Hepatocyte (in vitro differentiated cells): ENCODE measurements at regions not wholly inside any gene's neighbourhood (a gene's known extent, or its start where the extent isn't known, plus 50 kb on each side); places are given as distances from the start of the nearest gene placed in this dataset.
"Not testable (repeated sequence)": the region's sequence is repeated elsewhere in the genome, so short reads cannot be mapped to it uniquely, and the experiment has no call there.

ENCODE experiments used
- DNase-seq: peaks from one replicate; pipeline ENCODE4 v3.0.0-alpha.2; 2016; ENCODE audit warnings: low spot score
- H2AFZ ChIP-seq: fragments of 200-600 bp; sonication (generic); 2 replicates; pipeline ENCODE4 v1.6.0; 2016; ENCODE audit warnings: antibody characterized with exemption, mild to moderate bottlenecking
- H3K27ac ChIP-seq: fragments of 200-600 bp; sonication (generic); 2 replicates; pipeline ENCODE4 v1.5.1; 2016; ENCODE audit warnings: mild to moderate bottlenecking
- H3K27me3 ChIP-seq: fragments of 200-600 bp; sonication (generic); 2 replicates; pipeline ENCODE4 v1.6.1; 2016
- H3K36me3 ChIP-seq: fragments of 200-600 bp; sonication (generic); replicated peaks from 2 replicates; pipeline ENCODE4 v1.5.1; 2016; ENCODE audit warnings: low read depth; ENCODE audit not compliant: insufficient read depth
- H3K4me1 ChIP-seq: fragments of 200-600 bp; sonication (generic); 2 replicates; pipeline ENCODE4 v1.5.1; 2016; ENCODE audit warnings: mild to moderate bottlenecking, moderate library complexity; ENCODE audit not compliant: insufficient read depth
- H3K4me2 ChIP-seq: fragments of 200-600 bp; sonication (generic); 2 replicates; pipeline ENCODE4 v1.6.0; 2016
- H3K4me3 ChIP-seq: fragments of 200-600 bp; sonication (generic); 2 replicates; pipeline ENCODE4 v1.5.1; 2016; ENCODE audit warnings: mild to moderate bottlenecking
- H3K79me2 ChIP-seq: fragments of 200-600 bp; sonication (generic); 2 replicates; pipeline ENCODE4 v1.6.0; 2017; ENCODE audit warnings: mild to moderate bottlenecking
- H3K9me2 ChIP-seq: fragments of 200-600 bp; sonication (generic); replicated peaks from 2 replicates; pipeline ENCODE4 v1.6.0; 2017; ENCODE audit warnings: mild to moderate bottlenecking; ENCODE audit not compliant: insufficient read depth
- H3K9me3 ChIP-seq: fragments of 200-600 bp; sonication (generic); 2 replicates; pipeline ENCODE4 v1.5.1; 2016; ENCODE audit warnings: low read depth, mild to moderate bottlenecking
- H4K20me1 ChIP-seq: fragments of 200-600 bp; sonication (generic); 2 replicates; pipeline ENCODE4 v1.6.0; 2016; ENCODE audit warnings: mild to moderate bottlenecking; ENCODE audit not compliant: insufficient read depth, poor library complexity, severe bottlenecking
- CTCF ChIP-seq: fragments of 200-600 bp; sonication (generic); IDR thresholded peaks from 2 replicates; pipeline ENCODE4 v1.5.1; 2016; ENCODE audit warnings: antibody characterized with exemption, mild to moderate bottlenecking; ENCODE audit not compliant: poor library complexity
- EZH2 ChIP-seq: fragments of 200-600 bp; sonication (generic); IDR thresholded peaks from 2 replicates; pipeline ENCODE4 v1.6.1; 2016; ENCODE audit warnings: antibody characterized with exemption, mild to moderate bottlenecking, borderline replicate concordance
- EZH2phosphoT487 ChIP-seq: fragments of 200-600 bp; sonication (generic); IDR thresholded peaks from one replicate; pipeline ENCODE4 v1.6.1; 2018; ENCODE audit warnings: antibody characterized with exemption, mild to moderate bottlenecking, low read depth, moderate library complexity; ENCODE audit not compliant: unreplicated experiment, severe bottlenecking
- WGBS: methylation state at CpG from one replicate; pipeline ENCODE4 v1.1.6; 2016; ENCODE audit warnings: low lambda C conversion rate; ENCODE audit errors: missing lambda C conversion rate; 5-methylcytosine and 5-hydroxymethylcytosine counted together

GRCh38 chr12:71385155-71385554, 54.4 kb upstream of the LGR5 start:
- WGBS = 61% methylated on average over 1 of the region's 1 CpG
- H3K79me2 ChIP-seq = no peaks in the 10 kb centered on the region
- H3K4me3 ChIP-seq = no peak overlapping the region
- DNase-seq = no peak
- no peaks in the 10 kb centered on the region for H4K20me1 ChIP-seq
- H3K9me2 ChIP-seq = no peaks in the 10 kb centered on the region
- no peaks in the 10 kb centered on the region for H3K9me3 ChIP-seq
- no peaks in the 10 kb centered on the region for H3K36me3 ChIP-seq
- TF ChIP-seq EZH2 = no peak
- no peak for TF ChIP-seq EZH2phosphoT487
- no peak for TF ChIP-seq CTCF
- no peak overlapping the region for H2AFZ ChIP-seq
- H3K4me1 ChIP-seq = no peaks in the 10 kb centered on the region
- H3K27ac ChIP-seq = no peak overlapping the region
- no peak overlapping the region for H3K4me2 ChIP-seq
- H3K27me3 ChIP-seq = no peaks in the 10 kb centered on the region

- H3K27ac ChIP-seq, DNase-seq, H3K4me1 ChIP-seq, H3K9me2 ChIP-seq, H3K9me3 ChIP-seq, H3K4me2 ChIP-seq, H4K20me1 ChIP-seq, H3K36me3 ChIP-seq, H3K27me3 ChIP-seq, H3K4me3 ChIP-seq, H2AFZ ChIP-seq, H3K79me2 ChIP-seq: not testable (repeated sequence)
- 97% methylated on average over 32 of the region's 45 CpGs for WGBS
These were observed 62.8 kb upstream of the LGR5 start for GRCh38 chr12:71376711-71377355.

GRCh38 chr12:71371122-71371521, 68.5 kb upstream of the LGR5 start:
- no peak overlapping the region for H3K4me3 ChIP-seq
- H3K9me2 ChIP-seq = no peaks in the 10 kb centered on the region
- no peak overlapping the region for H3K4me2 ChIP-seq
- H2AFZ ChIP-seq = no peak overlapping the region
- TF ChIP-seq EZH2 (no peak), CTCF (peak; percentile 8), EZH2phosphoT487 (no peak)
- H3K27ac ChIP-seq = no peak overlapping the region
- no peak for DNase-seq
- no peaks in the 10 kb centered on the region for H3K4me1 ChIP-seq
- no peaks in the 10 kb centered on the region for H3K27me3 ChIP-seq
- no peaks in the 10 kb centered on the region for H3K79me2 ChIP-seq
- H3K36me3 ChIP-seq = no peaks in the 10 kb centered on the region
- 62% methylated on average over 2 of the region's 2 CpGs for WGBS
- no peaks in the 10 kb centered on the region for H4K20me1 ChIP-seq
- no peaks in the 10 kb centered on the region for H3K9me3 ChIP-seq

GRCh38 chr12:71360013-71360412, 79.6 kb upstream of the LGR5 start:
- no peak overlapping the region for H2AFZ ChIP-seq
- H3K27ac ChIP-seq = no peak overlapping the region
- no peaks in the 10 kb centered on the region for H3K4me1 ChIP-seq
- 93% methylated on average over 1 of the region's 1 CpG for WGBS
- TF ChIP-seq CTCF = no peak
- no peak for TF ChIP-seq EZH2phosphoT487
- no peak for TF ChIP-seq EZH2
- H4K20me1 ChIP-seq = no peaks in the 10 kb centered on the region
- H3K27me3 ChIP-seq = no peaks in the 10 kb centered on the region
- DNase-seq = no peak
- no peak overlapping the region for H3K4me2 ChIP-seq
- no peak overlapping the region for H3K4me3 ChIP-seq
- H3K9me3 ChIP-seq = peaks cover 5% of the 10 kb centered on the region
- H3K9me2 ChIP-seq = no peaks in the 10 kb centered on the region
- H3K36me3 ChIP-seq = no peaks in the 10 kb centered on the region
- no peaks in the 10 kb centered on the region for H3K79me2 ChIP-seq
